GM12874 (cell line): ENCODE measurements at regions not wholly inside any gene's neighbourhood (a gene's known extent, or its start where the extent isn't known, plus 50 kb on each side); places are given as distances from the start of the nearest gene placed in this dataset.

Experiments
- CTCF ChIP-seq: IDR thresholded peaks from 2 replicates; pipeline ENCODE4 v1.5.1; 2011; ENCODE audit warnings: low read depth, mild to moderate bottlenecking, control low read depth, low read length, moderate library complexity; ENCODE audit not compliant: insufficient read depth

GRCh38 chr3:166630190-166630589 lies 749.9 kb downstream of the ZBBX start:
- TF ChIP-seq CTCF: no peak

GRCh38 chr3:166613365-166613764 lies 766.7 kb downstream of the ZBBX start:
- no peak for TF ChIP-seq CTCF

GRCh38 chr3:166607933-166608521 lies 770.8 kb upstream of the BCHE start:
- no peak for TF ChIP-seq CTCF

- no peak for TF ChIP-seq CTCF
Observed at GRCh38 chr3:166606988-166607387, 769.8 kb upstream of the BCHE start.

- TF ChIP-seq CTCF: no peak
Observed at GRCh38 chr3:166593776-166594175, 756.6 kb upstream of the BCHE start.

GRCh38 chr3:166582236-166582635 lies 745.0 kb upstream of the BCHE start:
- TF ChIP-seq CTCF: no peak

- no peak for TF ChIP-seq CTCF
Observed at GRCh38 chr3:166580561-166580960, 743.3 kb upstream of the BCHE start.
